ENCODE measurements at regions not wholly inside any gene's neighbourhood (a gene's known extent, or its start where the extent isn't known, plus 50 kb on each side); places are given as distances from the start of the nearest gene placed in this dataset.

GRCh38 chr12:25812295-25812694 lies 146.2 kb upstream of the RASSF8 start:
- TF ChIP-seq CTCF (conservative IDR thresholded peaks at IDR 0.05) = no peak
- no peak overlapping the region for H2BK12ac ChIP-seq (ENCODE audit: insufficient read length, low read depth, low read length)
- no peak overlapping the region for H2BK15ac ChIP-seq (ENCODE audit: low read depth, low read length)
- H2AK5ac ChIP-seq (ENCODE audit: insufficient read length, low read length) = no peak overlapping the region
- DNase-seq = no peak
- H3K4ac ChIP-seq (ENCODE audit: low read depth, low read length) = no peak overlapping the region
- no peak overlapping the region for H2BK20ac ChIP-seq (ENCODE audit: low read depth, low read length, poor library complexity, severe bottlenecking)
- Mint-ChIP-seq H3K36me3 (ENCODE audit: insufficient read depth in 1 of 3, low read depth in 3 of 3) (0 out of 7 replicates have a peak, but pooled peaks cover 0 to 2% (median 0%) of the 10 kb centered on the region in 3 experiments), H3K4me3 (no peak overlapping the region), H3K27ac (no peak overlapping the region), H3K27me3 (ENCODE audit: low read depth) (no peaks in the 10 kb centered on the region), H3K9me3 (peaks cover 0 to 6% of the 10 kb centered on the region in 2 experiments; a peak in 3 of 5 replicates), H3K4me1 (no peaks in the 10 kb centered on the region)
- H3K9me3 ChIP-seq (ENCODE audit: control insufficient read depth, low read depth, low read length) = no peaks in the 10 kb centered on the region
- H4K91ac ChIP-seq (ENCODE audit: insufficient read length, low read depth, low read length) = no peak overlapping the region
- H4K20me1 ChIP-seq (ENCODE audit: control insufficient read depth, insufficient read depth, insufficient read length) = no peaks in the 10 kb centered on the region
- no peak overlapping the region for H3K27ac ChIP-seq (ENCODE audit: insufficient read length, low read depth, low read length)
- H3K56ac ChIP-seq (ENCODE audit: insufficient read length, low read depth, low read length) = no peak overlapping the region
- no peak overlapping the region for H3K4me2 ChIP-seq (ENCODE audit: insufficient read depth, insufficient read length, low read length)
- no peak overlapping the region for H4K8ac ChIP-seq (replicated peaks; ENCODE audit: insufficient read length, low read depth, low read length)
- WGBS (ENCODE audit: extremely low coverage, insufficient read length, low lambda C conversion rate) = no CpG with 5 or more reads among the region's 4 CpGs
- H3K27me3 ChIP-seq (ENCODE audit: insufficient read depth, low read length) = no peaks in the 10 kb centered on the region
- H3K23ac ChIP-seq (ENCODE audit: insufficient read length, low read depth, low read length) = no peak overlapping the region
- H3K14ac ChIP-seq (ENCODE audit: insufficient read depth, low read length) = no peak overlapping the region
- H2BK5ac ChIP-seq (ENCODE audit: insufficient read length, low read length) = no peak overlapping the region
- no peak overlapping the region for H2AFZ ChIP-seq (ENCODE audit: low read length)
- H3T11ph ChIP-seq (ENCODE audit: low read length) = no peak overlapping the region
- no peaks in the 10 kb centered on the region for H3K4me1 ChIP-seq (ENCODE audit: insufficient read depth, low read length)
- no peak overlapping the region for H2BK120ac ChIP-seq (ENCODE audit: low read depth, low read length, poor library complexity, severe bottlenecking)
- no peaks in the 10 kb centered on the region for H3K23me2 ChIP-seq (ENCODE audit: insufficient read length, low read depth, low read length, poor library complexity, severe bottlenecking)
- H3K18ac ChIP-seq (ENCODE audit: insufficient read length, low read depth, low read length) = no peak overlapping the region
- no peak overlapping the region for H4K5ac ChIP-seq (ENCODE audit: insufficient read length, low read depth, low read length)
- H3K79me2 ChIP-seq (ENCODE audit: insufficient read depth, low read length) = no peaks in the 10 kb centered on the region
- H3K79me1 ChIP-seq (ENCODE audit: insufficient read depth, low read depth, low read length, poor library complexity, severe bottlenecking) = no peaks in the 10 kb centered on the region
- H3K9ac ChIP-seq (ENCODE audit: extremely low read depth, insufficient read length, low read length) = no peak overlapping the region
